NOMO-1 treated with dmso at 0.1 percent for 144 hours (cell line): ENCODE measurements at regions not wholly inside any gene's neighbourhood (a gene's known extent, or its start where the extent isn't known, plus 50 kb on each side); places are given as distances from the start of the nearest gene placed in this dataset.

Experiments used
- DNase-seq: peaks from one replicate; lab custom pipeline; 2025; ENCODE audit not compliant: unreplicated experiment; lab: John Stamatoyannopoulos, UW

GRCh38 chr22:48452766-48453165, 1374.9 kb downstream of the BRD1 start:
- DNase-seq: no peak

DNA sequence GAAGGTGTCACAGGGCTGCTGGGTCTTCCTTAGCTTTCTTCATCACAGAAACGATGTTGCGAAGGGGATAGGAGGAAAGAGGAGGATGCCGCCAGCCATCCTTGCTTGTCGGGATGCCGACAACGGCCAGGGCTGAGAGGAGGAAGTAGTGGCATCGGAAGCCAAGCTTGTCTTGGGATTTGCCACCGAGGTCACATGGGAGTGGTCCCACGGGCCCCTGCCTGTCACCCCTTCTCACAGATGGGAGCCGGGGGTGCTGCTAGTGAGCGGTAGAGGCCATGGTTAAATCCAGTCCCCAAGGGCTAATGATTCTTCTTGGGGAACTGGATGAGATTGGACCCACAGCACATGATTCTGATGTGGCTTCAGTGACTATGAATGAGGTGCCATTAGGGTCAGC, 1375.8 kb downstream of the BRD1 start:
- no peak for DNase-seq

DNA sequence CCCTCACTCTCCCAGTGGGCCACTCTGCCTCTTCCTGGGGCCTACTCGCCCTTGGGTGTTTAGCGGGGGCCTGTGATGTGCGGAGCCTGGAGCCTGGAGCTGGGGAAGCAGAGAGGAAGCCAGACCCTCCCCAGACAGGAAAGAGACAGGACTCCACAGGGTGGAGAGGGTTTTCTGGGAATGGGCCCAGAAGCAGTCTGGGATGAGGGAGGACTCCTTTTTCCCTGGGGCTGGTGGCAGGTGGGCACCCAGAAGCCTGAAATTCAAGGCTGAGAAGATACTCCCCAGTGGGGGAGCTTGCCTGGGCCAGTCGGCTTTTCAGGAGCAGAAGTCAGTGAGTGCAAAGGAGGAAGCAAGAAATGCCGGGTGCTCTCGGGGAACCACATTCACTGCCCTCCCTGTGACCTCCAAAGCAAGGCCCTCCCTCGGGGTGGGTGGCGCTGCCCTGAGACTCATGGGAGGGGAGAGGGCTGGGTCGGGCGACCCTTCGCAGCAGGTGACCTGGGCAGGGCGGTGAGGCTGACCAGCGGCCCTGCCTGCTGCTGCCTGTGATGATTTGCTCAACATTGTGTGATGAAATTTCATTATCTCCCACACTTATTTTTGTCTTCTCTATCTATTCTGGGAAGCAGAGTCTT, 1377.4 kb downstream of the BRD1 start:
- no peak for DNase-seq

DNA sequence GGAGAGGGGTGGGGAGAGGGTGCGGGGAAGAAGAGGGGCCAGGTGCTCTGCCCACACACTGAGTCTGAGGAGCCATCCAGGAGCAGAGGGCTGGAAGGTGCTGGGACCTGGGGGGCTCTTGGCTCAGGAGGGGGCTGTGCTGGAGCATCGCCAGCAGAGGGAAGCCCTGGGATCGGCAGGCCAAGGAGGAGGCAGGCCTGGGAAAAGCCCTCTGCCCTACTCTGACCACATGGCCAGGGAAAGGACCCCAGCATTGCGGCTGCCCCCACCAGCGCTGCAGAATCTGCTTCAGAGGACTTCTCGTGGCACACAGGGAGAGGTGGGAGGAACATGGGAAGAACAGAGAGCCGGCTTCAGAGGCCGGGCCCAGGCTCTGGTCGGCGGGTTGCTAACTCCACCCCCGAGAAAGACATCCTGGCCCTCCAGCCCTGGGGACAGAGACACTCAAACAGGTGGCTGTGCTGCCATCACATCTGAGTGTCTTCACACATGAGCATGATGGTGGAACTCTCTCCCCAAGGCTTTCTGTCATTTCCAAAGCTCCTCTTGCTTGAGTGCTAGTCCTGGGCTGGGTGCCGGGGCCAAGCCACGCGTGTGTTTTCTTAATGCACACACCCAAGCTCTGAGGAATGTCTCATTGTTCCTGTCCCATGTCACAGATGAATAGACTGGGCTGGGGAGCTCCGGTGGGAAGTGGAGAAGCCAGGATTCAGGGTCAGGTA, 1378.0 kb downstream of the BRD1 start:
- no peak for DNase-seq

DNA sequence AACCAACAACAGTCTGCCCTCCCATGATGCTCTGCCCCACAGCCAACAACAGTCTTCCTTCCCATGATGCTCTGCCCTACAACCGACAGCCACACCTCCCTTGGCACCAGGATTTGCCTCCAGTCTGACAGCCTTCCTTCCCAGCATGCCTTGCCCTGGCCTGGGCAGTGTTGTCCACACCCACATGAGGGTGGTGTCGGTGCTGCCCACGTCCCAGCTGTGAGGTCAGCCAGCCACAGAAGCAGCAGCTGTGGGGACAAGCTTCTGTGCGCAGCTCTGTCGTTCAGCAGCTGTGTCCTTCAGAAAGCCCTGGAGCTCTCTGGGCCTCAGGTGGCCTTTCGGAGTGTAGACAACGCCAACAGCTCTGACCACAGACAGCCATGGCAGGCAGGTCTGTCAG, 1378.9 kb downstream of the BRD1 start:
- DNase-seq: no peak

GRCh38 chr22:48445113-48445827, 1382.4 kb downstream of the BRD1 start:
- DNase-seq: no peak

- DNase-seq: no peak
Measured at GRCh38 chr22:48444320-48445112, 1383.2 kb downstream of the BRD1 start.

- DNase-seq: no peak
Measured at GRCh38 chr22:48443680-48444079, 1384.0 kb downstream of the BRD1 start.

DNA sequence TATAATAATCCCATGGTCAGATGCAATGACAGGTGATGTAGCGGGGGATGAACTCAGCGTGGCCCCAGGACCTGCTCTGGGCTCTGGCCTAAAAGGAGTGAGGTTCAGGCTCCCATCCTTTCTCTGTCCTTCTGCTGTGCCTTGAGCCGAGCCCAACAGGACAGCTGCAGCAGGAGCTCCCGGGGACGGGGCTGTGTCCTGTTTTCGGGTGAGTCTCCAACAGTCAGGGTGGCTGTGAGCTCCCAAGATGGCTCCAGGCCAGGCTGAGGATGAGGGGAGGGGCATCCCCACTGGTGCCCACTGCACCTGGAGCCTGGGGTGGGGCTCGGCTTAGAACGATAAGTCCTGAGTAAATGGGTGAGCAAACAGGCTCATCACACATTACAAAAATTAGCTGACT, 1385.0 kb downstream of the BRD1 start:
- no peak for DNase-seq

GRCh38 chr22:48441553-48441850, 1386.2 kb downstream of the BRD1 start:
- no peak for DNase-seq

DNA sequence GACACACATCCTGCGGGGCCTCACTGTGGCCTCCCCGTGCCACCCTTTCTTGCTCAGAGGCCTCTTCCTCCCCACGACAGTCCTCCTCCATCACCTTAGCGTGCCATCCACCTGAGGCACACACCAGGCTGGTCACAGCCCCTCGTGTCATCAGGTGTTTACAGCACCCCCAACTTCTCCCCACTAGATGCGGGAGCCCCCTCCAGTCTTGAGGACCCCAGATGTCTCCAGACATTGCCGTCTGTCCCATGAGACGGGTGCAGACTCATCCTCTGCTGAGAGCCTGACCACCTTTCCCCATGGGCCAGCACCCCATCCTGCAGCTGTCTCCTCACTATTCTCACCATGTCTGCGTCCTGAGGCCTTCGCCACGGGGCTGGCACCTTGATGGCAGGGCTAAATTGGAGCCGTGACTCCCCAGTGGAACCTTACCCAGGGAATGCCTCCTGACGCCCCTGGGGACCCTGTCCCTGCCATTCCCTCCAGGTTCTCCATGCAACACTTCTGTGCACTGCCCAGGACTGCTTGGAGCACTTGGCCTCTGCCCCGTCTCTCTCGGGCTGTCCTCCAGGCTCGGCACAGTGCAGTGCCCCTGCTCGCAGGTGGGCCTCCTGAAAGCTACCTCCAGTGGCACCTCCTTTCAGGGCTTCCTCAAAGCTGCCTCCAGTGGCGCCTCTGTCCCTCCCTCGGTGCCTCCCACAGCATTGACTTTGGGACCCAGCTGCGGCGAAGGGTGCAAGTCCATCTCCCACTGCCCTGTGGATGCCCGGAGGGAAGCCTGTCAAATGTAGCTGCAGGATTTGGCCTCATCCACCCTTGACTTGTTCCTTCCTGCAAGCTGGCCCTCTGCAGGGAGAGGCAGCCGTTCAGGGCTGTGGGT, 1386.8 kb downstream of the BRD1 start:
- DNase-seq: no peak

DNA sequence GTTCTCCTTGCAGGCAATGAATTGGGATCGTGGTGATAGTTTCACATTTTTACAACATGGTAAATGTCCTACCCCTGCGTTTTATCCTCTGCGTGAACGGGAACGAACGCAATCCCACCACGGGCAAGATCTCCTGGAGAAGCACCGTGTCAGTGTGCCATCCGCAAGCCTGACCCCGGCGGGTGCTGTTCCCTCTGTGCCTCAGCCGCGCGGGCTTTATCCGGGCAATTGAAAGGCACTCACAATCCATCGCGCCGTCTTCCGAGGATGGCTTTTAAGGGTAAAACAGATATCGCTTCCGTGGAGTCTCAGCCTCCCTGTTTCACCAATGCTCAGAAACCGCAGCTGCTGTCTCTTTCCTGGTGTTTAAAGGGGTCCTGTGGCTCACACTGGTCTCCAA, 1387.5 kb downstream of the BRD1 start:
- DNase-seq: no peak

GRCh38 chr22:48439560-48440135, 1388.0 kb downstream of the BRD1 start:
- DNase-seq: no peak

GRCh38 chr22:48438800-48439559, 1388.7 kb downstream of the BRD1 start:
- no peak for DNase-seq

DNA sequence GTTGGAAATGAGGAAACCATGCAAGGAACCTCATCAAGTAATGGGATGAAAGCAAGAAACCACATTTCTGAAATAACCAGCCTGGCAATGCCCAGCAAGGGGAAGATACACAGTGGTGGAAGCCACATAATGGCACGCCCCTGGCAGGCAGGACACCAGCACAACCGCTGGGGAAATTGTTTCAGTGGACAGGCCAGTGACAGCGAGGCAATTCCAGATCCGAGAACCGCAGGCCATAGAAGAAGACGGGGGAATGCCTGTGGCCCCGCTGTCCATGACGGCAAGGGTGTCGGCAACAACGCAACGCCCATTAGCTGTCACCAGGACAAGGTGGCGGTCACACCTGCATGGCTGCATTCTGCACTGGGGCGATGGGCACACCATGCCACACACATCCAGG, 1389.6 kb downstream of the BRD1 start:
- no peak for DNase-seq

DNA sequence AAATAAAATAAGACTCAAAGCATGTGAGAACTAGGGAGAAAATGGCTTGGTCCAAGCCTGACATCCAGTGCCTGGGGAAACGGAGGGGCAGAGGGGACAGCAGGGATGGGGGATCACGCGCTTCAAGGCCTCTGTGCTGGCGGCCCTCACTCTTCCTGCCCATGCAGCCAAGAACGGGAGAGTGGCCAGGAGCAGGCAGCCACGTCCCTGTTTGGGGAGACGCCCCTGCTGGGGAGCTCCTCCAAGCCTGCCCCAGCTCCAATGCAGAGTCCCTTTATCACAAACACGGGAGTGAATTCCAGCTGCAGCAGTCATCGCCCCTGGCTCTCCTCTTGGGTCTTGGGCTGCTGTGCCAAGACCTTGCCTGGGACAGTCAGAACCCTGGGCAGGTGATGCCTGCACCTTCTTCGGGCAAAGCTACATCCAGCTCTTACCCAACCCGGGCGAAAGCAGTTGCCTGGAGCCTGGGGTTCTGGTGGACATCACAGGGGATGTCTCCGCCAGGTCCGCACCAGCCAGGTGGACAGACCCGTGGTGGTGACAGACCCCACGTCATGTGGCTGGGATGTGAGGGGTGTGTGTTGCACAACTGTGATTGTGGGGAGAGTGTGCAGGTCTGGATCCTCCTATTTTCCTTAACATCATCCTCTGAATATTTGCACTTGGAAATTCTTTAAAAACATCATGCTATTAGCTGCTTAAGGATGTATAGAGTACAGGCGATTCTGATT, 1391.3 kb downstream of the BRD1 start:
- no peak for DNase-seq

DNA sequence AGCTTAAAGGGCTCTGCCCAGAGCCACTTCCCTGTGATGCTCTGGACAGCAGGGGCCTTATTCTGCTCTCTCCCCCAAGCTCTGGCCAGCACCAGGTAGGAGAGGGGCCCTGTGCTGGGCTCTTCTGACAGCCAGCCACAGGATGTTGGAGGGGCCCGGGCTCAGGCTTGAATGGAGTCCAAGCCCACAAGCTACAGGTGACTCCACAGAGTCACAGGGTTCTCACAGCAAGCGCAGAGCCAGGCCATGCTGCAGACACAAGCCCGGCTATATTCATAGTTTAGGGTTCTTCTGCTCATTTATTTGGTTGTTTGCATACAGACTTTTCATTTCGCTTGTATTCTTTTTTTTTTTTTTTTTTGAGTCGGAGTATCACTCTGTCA, 1392.8 kb downstream of the BRD1 start:
- no peak for DNase-seq

- no peak for DNase-seq
Measured at GRCh38 chr22:48434156-48434867, 1393.4 kb downstream of the BRD1 start.
